B cell (primary cell): ENCODE measurements at regions not wholly inside any gene's neighbourhood (a gene's known extent, or its start where the extent isn't known, plus 50 kb on each side); places are given as distances from the start of the nearest gene placed in this dataset.

ENCODE experiments used
- ATAC-seq: fragments of 200-7000 bp; cut with Tn5 transposase; one replicate; pipeline ENCODE4 v1.10.0; 2021; ENCODE audit warnings: low read depth, mild to moderate bottlenecking, moderate number of reproducible peaks, moderate library complexity
- CTCF ChIA-PET: fragments of 350-600 bp; sonication (Branson Sonifier 250); formaldehyde crosslinking; loops from one replicate; lab custom pipeline; 2021; ENCODE audit warnings: antibody characterized with exemption, inconsistent platforms; lab: Charles Lee
- POLR2A ChIA-PET: fragments of 350-600 bp; sonication (Branson Sonifier 250); formaldehyde crosslinking; loops from one replicate; lab custom pipeline; 2021; ENCODE audit warnings: antibody characterized with exemption; lab: Charles Lee
- DNase-seq: peaks from one replicate; pipeline ENCODE4 v3.0.0; 2013
- H2AFZ ChIP-seq: 2 replicates; pipeline ENCODE4 v1.6.1; 2012; ENCODE audit warnings: mild to moderate bottlenecking, low read depth, low read length; ENCODE audit not compliant: insufficient read depth, poor library complexity, severe bottlenecking
- H3K27ac ChIP-seq, 2 donors: 1 replicate in 1 of 2; 2 replicates in 1 of 2; pipeline ENCODE4 v1.5.1; 2012 to 2013; ENCODE audit warnings: low read length in 2 of 2, mild to moderate bottlenecking in 2 of 2, moderate library complexity in 1 of 2
- H3K27me3 ChIP-seq, 4 experiments: fragments of 200-600 bp in 1 of 4; sonication (generic) in 1 of 4; replicated peaks in 1 of 4; 1 replicate in 2 of 4; 2 replicates in 2 of 4; pipeline versions ENCODE4 v1.6.1 to v1.7.0; 2013 to 2016; ENCODE audit warnings: low read length in 3 of 4, mild to moderate bottlenecking in 2 of 4, mixed read lengths in 1 of 4, moderate library complexity in 1 of 4; ENCODE audit not compliant: insufficient read depth in 4 of 4, control insufficient read depth in 3 of 4; ENCODE audit errors: control extremely low read depth in 1 of 4
- H3K36me3 ChIP-seq, 2 experiments: replicated peaks in 1 of 2; 1 replicate in 1 of 2; 2 replicates in 1 of 2; pipeline versions ENCODE4 v1.6.1 to v1.7.1; 2013; ENCODE audit warnings: low read length in 1 of 2; ENCODE audit not compliant: insufficient read depth in 2 of 2, control insufficient read depth in 1 of 2; ENCODE audit errors: control extremely low read depth in 1 of 2, extremely low read depth in 1 of 2
- H3K4me1 ChIP-seq, 2 donors: fragments of 200-600 bp in 1 of 2; sonication (generic) in 1 of 2; 1 replicate in 1 of 2; 2 replicates in 1 of 2; pipeline versions ENCODE4 v1.5.1 to v1.6.1; 2013 to 2017; ENCODE audit warnings: low read length in 2 of 2; ENCODE audit not compliant: control insufficient read depth in 2 of 2, insufficient read depth in 2 of 2
- H3K4me2 ChIP-seq: replicated peaks from 2 replicates; pipeline ENCODE3; 2012; ENCODE audit warnings: mild to moderate bottlenecking, low read depth, low read length; ENCODE audit not compliant: poor library complexity, severe bottlenecking
- H3K4me3 ChIP-seq, 5 experiments: fragments of 200-600 bp in 1 of 5; sonication (generic) in 1 of 5; 1 replicate in 3 of 5; 2 replicates in 2 of 5; pipeline versions ENCODE4 v1.5.1 to v1.7.0; 2011 to 2016; ENCODE audit warnings: low read length in 4 of 5, mild to moderate bottlenecking in 4 of 5, low read depth in 2 of 5, control low read depth in 1 of 5, moderate library complexity in 1 of 5; ENCODE audit not compliant: insufficient read depth in 1 of 5; ENCODE audit errors: control extremely low read depth in 1 of 5, extremely low read depth in 1 of 5
- H3K79me2 ChIP-seq: fragments of 200-600 bp; sonication (generic); one replicate; pipeline ENCODE4 v1.6.0; 2016; ENCODE audit warnings: low read length; ENCODE audit not compliant: control insufficient read depth, insufficient read depth
- H3K9ac ChIP-seq: fragments of 200-600 bp; sonication (generic); 2 replicates; pipeline ENCODE4 v1.6.1; 2017; ENCODE audit warnings: mild to moderate bottlenecking, low read length, moderate library complexity
- H3K9me3 ChIP-seq, 3 donors: one replicate each; pipeline versions ENCODE4 v1.6.1 to v1.7.1; 2013; ENCODE audit warnings: low read length in 2 of 3; ENCODE audit not compliant: control insufficient read depth in 2 of 3, insufficient read depth in 1 of 3; ENCODE audit errors: control extremely low read depth in 1 of 3
- H4K20me1 ChIP-seq: 2 replicates; pipeline ENCODE4 v1.6.0; 2012; ENCODE audit warnings: mild to moderate bottlenecking, low read length; ENCODE audit not compliant: insufficient read depth, control insufficient read depth, poor library complexity, severe bottlenecking
- H3K27ac Mint-ChIP-seq: one replicate; pipeline ENCODE4 v1.8.0; 2021; ENCODE audit warnings: mixed read lengths
- H3K27me3 Mint-ChIP-seq: one replicate; pipeline ENCODE4 v1.8.0; 2021; ENCODE audit warnings: mixed read lengths
- H3K4me1 Mint-ChIP-seq: one replicate; pipeline ENCODE4 v1.8.0; 2021; ENCODE audit warnings: mixed read lengths
- H3K4me3 Mint-ChIP-seq: one replicate; pipeline ENCODE4 v1.8.0; 2021; ENCODE audit warnings: mixed read lengths
- H3K9me3 Mint-ChIP-seq: one replicate; pipeline ENCODE4 v1.8.0; 2022; ENCODE audit warnings: mixed read lengths; ENCODE audit not compliant: insufficient read depth
- EZH2 ChIP-seq: IDR thresholded peaks from 2 replicates; pipeline ENCODE4 v1.6.1; 2012; ENCODE audit warnings: borderline replicate concordance, low read depth, mild to moderate bottlenecking, moderate library complexity, low read length; ENCODE audit not compliant: insufficient read depth, poor library complexity, severe bottlenecking
- WGBS: methylation state at CpG from one replicate; pipeline ENCODE4 v1.1.5; 2013; ENCODE audit warnings: missing lambda C conversion rate; ENCODE audit not compliant: insufficient coverage; 5-methylcytosine and 5-hydroxymethylcytosine counted together
- intact Hi-C: fragments of 100-400 bp; cut with micrococcal nuclease; formaldehyde crosslinking; loops from one replicate; pipeline ENCODE4 v1.10.0; 2022
- TF ChIP-seq, protein P1 (sequence below): fragments of 200-600 bp; IDR thresholded peaks from one replicate; pipeline ENCODE4 v1.8.0; 2022; ENCODE audit warnings: antibody characterized with exemption, mild to moderate bottlenecking

DNA sequence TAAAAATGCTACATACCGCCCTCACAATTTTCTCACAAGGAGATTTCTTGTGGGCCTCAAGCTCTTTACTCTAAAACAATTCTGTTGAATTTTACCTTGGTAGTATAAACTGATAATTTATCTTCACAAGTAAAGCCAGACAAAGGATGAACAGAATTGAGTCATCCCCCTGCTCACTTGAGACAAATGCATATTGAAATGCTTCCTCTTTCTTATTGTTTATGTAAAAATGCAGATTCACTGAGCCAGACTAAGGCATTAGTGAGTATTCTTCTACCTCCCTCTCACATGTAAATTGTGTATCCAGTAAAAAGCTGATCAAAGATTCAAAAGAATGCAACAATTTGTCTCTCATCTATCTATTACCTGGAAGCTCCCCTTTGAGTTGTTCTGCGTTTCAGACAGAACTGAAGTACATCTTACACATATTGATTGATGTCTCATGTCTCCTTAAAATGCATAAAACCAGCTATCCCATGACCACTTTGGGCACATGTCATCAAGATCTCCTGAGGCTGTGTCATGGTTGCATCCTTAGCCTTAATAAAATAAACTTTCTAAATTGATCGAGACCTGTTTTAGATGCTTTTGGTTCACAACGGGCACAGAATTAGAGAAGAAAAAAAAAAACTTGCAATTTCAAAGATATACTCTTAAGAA, 743.1 kb upstream of the B3GALT2 start:
- Histone ChIP-seq H3K27me3 (no peaks in the 10 kb centered on the region), H3K4me1 (no peaks in the 10 kb centered on the region), H3K9me3 (peaks cover 0 to 13% (median 1%) of the 10 kb centered on the region in 3 donors), H3K79me2 (no peaks in the 10 kb centered on the region), H3K4me3 (no peak overlapping the region), H3K27ac (no peak overlapping the region), H4K20me1 (no peaks in the 10 kb centered on the region), H3K36me3 (no peaks in the 10 kb centered on the region), H3K4me2 (no peak overlapping the region), H3K9ac (no peak overlapping the region), H2AFZ (no peak overlapping the region)
- Mint-ChIP-seq H3K27me3 (no peaks in the 10 kb centered on the region), H3K4me1 (no peaks in the 10 kb centered on the region), H3K4me3 (no peak overlapping the region), H3K9me3 (no peaks in the 10 kb centered on the region), H3K27ac (no peak overlapping the region)
- no peak for ATAC-seq
- ChIA-PET POLR2A (no interaction called here), CTCF (no interaction called here)
- DNase-seq: no peak
- no peak for TF ChIP-seq EZH2
- TF ChIP-seq, protein P1, sequence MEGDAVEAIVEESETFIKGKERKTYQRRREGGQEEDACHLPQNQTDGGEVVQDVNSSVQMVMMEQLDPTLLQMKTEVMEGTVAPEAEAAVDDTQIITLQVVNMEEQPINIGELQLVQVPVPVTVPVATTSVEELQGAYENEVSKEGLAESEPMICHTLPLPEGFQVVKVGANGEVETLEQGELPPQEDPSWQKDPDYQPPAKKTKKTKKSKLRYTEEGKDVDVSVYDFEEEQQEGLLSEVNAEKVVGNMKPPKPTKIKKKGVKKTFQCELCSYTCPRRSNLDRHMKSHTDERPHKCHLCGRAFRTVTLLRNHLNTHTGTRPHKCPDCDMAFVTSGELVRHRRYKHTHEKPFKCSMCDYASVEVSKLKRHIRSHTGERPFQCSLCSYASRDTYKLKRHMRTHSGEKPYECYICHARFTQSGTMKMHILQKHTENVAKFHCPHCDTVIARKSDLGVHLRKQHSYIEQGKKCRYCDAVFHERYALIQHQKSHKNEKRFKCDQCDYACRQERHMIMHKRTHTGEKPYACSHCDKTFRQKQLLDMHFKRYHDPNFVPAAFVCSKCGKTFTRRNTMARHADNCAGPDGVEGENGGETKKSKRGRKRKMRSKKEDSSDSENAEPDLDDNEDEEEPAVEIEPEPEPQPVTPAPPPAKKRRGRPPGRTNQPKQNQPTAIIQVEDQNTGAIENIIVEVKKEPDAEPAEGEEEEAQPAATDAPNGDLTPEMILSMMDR: no peak
- intact Hi-C loops: no loop called here
- WGBS: no CpG with 5 or more reads among the region's 4 CpGs

DNA sequence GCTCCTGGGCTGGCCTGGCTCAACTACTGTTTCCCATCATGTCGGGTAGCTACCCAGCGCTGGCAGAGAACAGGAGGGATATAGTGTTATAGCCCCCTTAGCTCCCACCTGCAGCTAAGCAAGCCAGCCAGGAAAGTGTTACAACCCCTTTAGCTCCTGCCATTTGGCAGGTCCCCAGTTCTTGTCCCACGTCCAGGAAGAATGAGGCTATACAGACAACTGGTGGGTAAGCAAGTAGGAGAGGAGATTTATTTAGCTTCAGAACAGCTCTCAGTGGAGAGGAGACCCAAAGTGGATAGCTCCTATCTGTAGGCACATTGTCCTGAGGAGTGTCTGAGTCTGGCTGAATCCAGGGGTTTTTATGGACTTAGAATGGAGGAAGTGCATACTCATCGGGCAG, 741.1 kb upstream of the B3GALT2 start:
- Mint-ChIP-seq H3K9me3 (no peaks in the 10 kb centered on the region), H3K4me1 (no peaks in the 10 kb centered on the region), H3K27me3 (no peaks in the 10 kb centered on the region), H3K4me3 (no peak overlapping the region), H3K27ac (no peak overlapping the region)
- Histone ChIP-seq H3K27me3 (no peaks in the 10 kb centered on the region), H3K4me2 (no peak overlapping the region), H2AFZ (no peak overlapping the region), H3K9ac (no peak overlapping the region), H3K27ac (no peak overlapping the region), H3K4me3 (no peak overlapping the region), H3K9me3 (peaks cover 0 to 13% (median 1%) of the 10 kb centered on the region in 3 donors), H3K36me3 (no peaks in the 10 kb centered on the region), H3K79me2 (no peaks in the 10 kb centered on the region), H3K4me1 (no peaks in the 10 kb centered on the region), H4K20me1 (no peaks in the 10 kb centered on the region)
- ChIA-PET POLR2A (no interaction called here), CTCF (no interaction called here)
- WGBS: 44% methylated on average over 2 of the region's 4 CpGs
- no peak for ATAC-seq
- intact Hi-C loops: no loop called here
- no peak for DNase-seq
- TF ChIP-seq, protein P1: no peak
- TF ChIP-seq EZH2: no peak
